Keratinocyte (primary cell): ENCODE measurements at regions not wholly inside any gene's neighbourhood (a gene's known extent, or its start where the extent isn't known, plus 50 kb on each side); places are given as distances from the start of the nearest gene placed in this dataset.
"Not testable (repeated sequence)": the region's sequence is repeated elsewhere in the genome, so short reads cannot be mapped to it uniquely, and the experiment has no call there.

Source experiments
- DNase-seq: peaks from one replicate; pipeline ENCODE4 v3.0.0-alpha.2; 2011; ENCODE audit warnings: low read depth, missing footprints, low spot score
- FAIRE-seq: peaks from 2 replicates; lab custom pipeline; 2011; peaks lifted over from hg19 to GRCh38; lab: Jason Lieb, UNC
- H2AFZ ChIP-seq: 2 replicates; pipeline ENCODE4 v1.6.0; 2012; ENCODE audit warnings: low read length, control low read depth, inconsistent platforms; ENCODE audit not compliant: control insufficient read depth
- H3K27ac ChIP-seq: 2 replicates; pipeline ENCODE4 v1.5.1; 2011; ENCODE audit warnings: low read length; ENCODE audit not compliant: control insufficient read depth, insufficient read depth
- H3K27me3 ChIP-seq: 3 replicates; pipeline ENCODE4 v1.6.0; 2011; ENCODE audit warnings: low read length; ENCODE audit not compliant: control insufficient read depth, insufficient read depth; ENCODE audit errors: extremely low read depth
- H3K36me3 ChIP-seq, 2 experiments: 2 replicates in 1 of 2; 3 replicates in 1 of 2; pipeline ENCODE4 v1.5.1; 2011; ENCODE audit warnings: low read length in 2 of 2, mild to moderate bottlenecking in 1 of 2; ENCODE audit not compliant: control insufficient read depth in 2 of 2, insufficient read depth in 2 of 2; ENCODE audit errors: extremely low read depth in 1 of 2
- H3K4me1 ChIP-seq: 3 replicates; pipeline ENCODE4 v1.5.1; 2011; ENCODE audit warnings: low read length; ENCODE audit not compliant: control insufficient read depth, insufficient read depth; ENCODE audit errors: extremely low read depth
- H3K4me2 ChIP-seq: 3 replicates; pipeline ENCODE4 v1.6.0; 2011; ENCODE audit warnings: low read depth, low read length; ENCODE audit not compliant: control insufficient read depth, insufficient read depth; ENCODE audit errors: extremely low read depth
- H3K4me3 ChIP-seq, 3 experiments: fragments of 200-600 bp in 1 of 3; sonication (generic) in 1 of 3; 2 replicates in 2 of 3; 3 replicates in 1 of 3; pipeline ENCODE4 v1.5.1; 2011 to 2016; ENCODE audit warnings: low read length in 3 of 3, mild to moderate bottlenecking in 3 of 3, control low read depth in 2 of 3, inconsistent platforms in 1 of 3, low read depth in 1 of 3, mixed read lengths in 1 of 3, mixed run types in 1 of 3, moderate library complexity in 1 of 3; ENCODE audit not compliant: control insufficient read depth in 2 of 3, insufficient read depth in 2 of 3; ENCODE audit errors: extremely low read depth in 1 of 3
- H3K79me2 ChIP-seq: 2 replicates; pipeline ENCODE4 v1.6.0; 2012; ENCODE audit warnings: low read length; ENCODE audit not compliant: control insufficient read depth, insufficient read depth
- H3K9ac ChIP-seq: 3 replicates; pipeline ENCODE4 v1.6.0; 2011; ENCODE audit warnings: low read length; ENCODE audit not compliant: control insufficient read depth, insufficient read depth; ENCODE audit errors: extremely low read depth
- H3K9me1 ChIP-seq: 3 replicates; pipeline ENCODE4 v1.6.0; 2011; ENCODE audit warnings: low read length; ENCODE audit not compliant: control insufficient read depth, insufficient read depth; ENCODE audit errors: extremely low read depth
- H3K9me3 ChIP-seq: 2 replicates; pipeline ENCODE4 v1.5.1; 2012; ENCODE audit warnings: low read depth, low read length; ENCODE audit not compliant: control insufficient read depth
- H4K20me1 ChIP-seq: 3 replicates; pipeline ENCODE4 v1.6.0; 2011; ENCODE audit warnings: low read length; ENCODE audit not compliant: control insufficient read depth, insufficient read depth; ENCODE audit errors: extremely low read depth
- CTCF ChIP-seq, 3 experiments: IDR thresholded peaks in 1 of 3; conservative IDR thresholded peaks in 1 of 3; optimal IDR thresholded peaks in 1 of 3; 2 replicates in 2 of 3; 3 replicates in 1 of 3; pipeline versions ENCODE3 to v1.5.1; 2011; ENCODE audit warnings: low read length in 3 of 3, mild to moderate bottlenecking in 3 of 3, moderate library complexity in 2 of 3, control low read depth in 1 of 3, inconsistent platforms in 1 of 3; ENCODE audit not compliant: insufficient read depth in 2 of 3; ENCODE audit errors: extremely low read depth in 1 of 3
- EZH2 ChIP-seq: IDR thresholded peaks from one replicate; pipeline ENCODE4 v1.6.1; 2012; ENCODE audit warnings: inconsistent platforms, mild to moderate bottlenecking, low read length, moderate library complexity
- dilution Hi-C: fragments of 300-500 bp; cut with MboI; formaldehyde crosslinking; loops from one replicate; pipeline ENCODE4 v1.7.0; 2020; ENCODE audit warnings: low sequenced_read_pairs; ENCODE audit not compliant: extremely low pct_ligation_motif_present

- FAIRE-seq (no peak), DNase-seq (no peak)
- no peaks in the 10 kb centered on the region for H3K27me3 ChIP-seq
- no peaks in the 10 kb centered on the region for H3K36me3 ChIP-seq
- TF ChIP-seq CTCF (optimal IDR thresholded peaks at IDR 0.05 in 1 of 3, IDR thresholded peaks at IDR 0.05 in 1 of 3, conservative IDR thresholded peaks at IDR 0.05 in 1 of 3; ENCODE audit: extremely low read depth in 1 of 3, insufficient read depth in 2 of 3, low read length in 3 of 3), result no peak
- no peak for TF ChIP-seq EZH2
- H3K4me2 ChIP-seq, result no peak overlapping the region
- no peaks in the 10 kb centered on the region for H3K4me1 ChIP-seq
- no peak overlapping the region for H3K27ac ChIP-seq
- H3K9ac ChIP-seq, result no peak overlapping the region
- H4K20me1 ChIP-seq, result no peaks in the 10 kb centered on the region
- dilution Hi-C loops, result no loop called here
- no peaks in the 10 kb centered on the region for H3K9me3 ChIP-seq
- no peaks in the 10 kb centered on the region for H3K79me2 ChIP-seq
- H3K9me1 ChIP-seq, result no peaks in the 10 kb centered on the region
- no peak overlapping the region for H2AFZ ChIP-seq
- no peak overlapping the region for H3K4me3 ChIP-seq
Observed at GRCh38 chr3:178345944-178346343, 190.3 kb upstream of the KCNMB2 start.

- dilution Hi-C loops, result not testable (repeated sequence)
Observed at GRCh38 chr3:178348561-178349217, 187.5 kb upstream of the KCNMB2 start.

GRCh38 chr3:178349218-178349596 lies 187.0 kb upstream of the KCNMB2 start:
- H3K9me1 ChIP-seq, DNase-seq, H3K4me3 ChIP-seq, H3K27ac ChIP-seq, H3K9me3 ChIP-seq, FAIRE-seq, H3K4me1 ChIP-seq, H3K36me3 ChIP-seq, H4K20me1 ChIP-seq, H3K27me3 ChIP-seq, H3K9ac ChIP-seq, H3K4me2 ChIP-seq, dilution Hi-C loops, H2AFZ ChIP-seq, H3K79me2 ChIP-seq: not testable (repeated sequence)

More at GRCh38 chr3:178348561-178349217, 187.5 kb upstream of the KCNMB2 start:
- H3K9ac ChIP-seq, DNase-seq, H3K4me3 ChIP-seq, H3K4me2 ChIP-seq, FAIRE-seq, H4K20me1 ChIP-seq, H3K9me3 ChIP-seq, H3K4me1 ChIP-seq, H3K79me2 ChIP-seq, H3K27me3 ChIP-seq, H3K27ac ChIP-seq, H2AFZ ChIP-seq, H3K36me3 ChIP-seq, H3K9me1 ChIP-seq: not testable (repeated sequence)
